HL-60/S4 treated with retinoic acid at 250 ng/mL for 4 days and 3 days (cell line): ENCODE measurements at regions not wholly inside any gene's neighbourhood (a gene's known extent, or its start where the extent isn't known, plus 50 kb on each side); places are given as distances from the start of the nearest gene placed in this dataset.

Experiments
- in situ Hi-C: fragments of 300-500 bp; cut with MboI; formaldehyde crosslinking; loops from 2 replicates; pipeline ENCODE4 v1.7.0; 2022; ENCODE audit warnings: low sequenced_read_pairs

DNA sequence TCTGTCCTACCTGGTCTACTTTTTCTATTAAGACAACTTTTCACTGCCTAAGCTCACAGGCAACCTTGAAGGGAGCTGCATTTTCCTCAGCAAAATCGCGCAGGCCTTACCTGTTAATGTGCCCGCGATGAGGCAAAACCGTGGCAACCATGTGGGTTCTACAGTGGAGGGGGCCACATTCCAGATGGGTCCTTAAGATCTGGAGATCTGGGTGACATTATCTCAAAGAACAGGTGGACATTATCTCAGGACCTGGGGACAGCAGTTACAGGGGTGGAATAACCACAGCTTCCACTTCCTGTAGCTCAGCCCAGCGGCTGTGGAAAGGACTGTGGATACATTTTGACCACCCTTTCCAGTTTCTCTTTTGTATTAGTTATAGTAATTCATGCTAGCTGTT lies 112.8 kb upstream of the PTCH1 start:
- in situ Hi-C loops: no loop called here

DNA sequence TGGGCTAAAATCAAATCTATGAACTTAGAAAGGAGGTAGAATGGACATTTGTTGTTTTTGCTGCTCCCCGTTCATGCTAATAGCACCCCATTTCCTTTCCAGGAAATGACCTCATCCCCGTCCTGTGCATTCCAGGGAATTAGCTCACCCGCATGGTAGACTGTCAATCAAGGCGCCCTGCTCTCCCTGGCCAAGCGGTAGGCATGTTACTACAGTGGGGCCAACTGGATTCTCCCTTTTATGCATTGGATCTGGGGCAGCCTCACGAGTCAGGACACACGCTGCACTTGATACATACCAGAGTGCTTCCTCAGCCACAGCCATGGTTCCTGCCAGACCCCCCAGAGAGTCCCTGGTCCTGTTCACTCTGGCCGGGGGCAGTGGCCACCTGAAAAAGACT lies 111.0 kb upstream of the PTCH1 start:
- in situ Hi-C loops: no loop called here

GRCh38 chr9:95626885-95627558 lies 110.3 kb upstream of the PTCH1 start:
- in situ Hi-C loops: no loop called here

DNA sequence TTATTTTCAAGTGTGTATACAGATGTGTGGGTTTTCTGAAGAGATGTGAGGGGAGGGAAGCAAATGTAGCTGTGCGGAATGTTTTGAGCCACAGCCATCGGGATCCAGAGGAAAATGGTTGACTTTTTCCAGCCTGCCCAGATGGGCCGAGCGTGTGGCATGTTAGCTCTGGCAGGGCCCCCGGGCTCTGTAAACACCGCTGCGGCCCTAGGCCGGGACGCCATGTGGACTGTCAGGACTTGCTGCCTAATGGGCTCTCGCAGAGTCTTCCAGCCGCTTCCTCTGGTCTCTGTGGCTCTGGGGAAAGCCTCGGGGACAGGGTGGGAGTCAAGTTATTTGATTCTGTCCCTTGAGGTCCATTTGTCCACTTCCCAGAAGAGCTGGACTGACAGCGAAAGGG lies 109.6 kb upstream of the PTCH1 start:
- in situ Hi-C loops: no loop called here

DNA sequence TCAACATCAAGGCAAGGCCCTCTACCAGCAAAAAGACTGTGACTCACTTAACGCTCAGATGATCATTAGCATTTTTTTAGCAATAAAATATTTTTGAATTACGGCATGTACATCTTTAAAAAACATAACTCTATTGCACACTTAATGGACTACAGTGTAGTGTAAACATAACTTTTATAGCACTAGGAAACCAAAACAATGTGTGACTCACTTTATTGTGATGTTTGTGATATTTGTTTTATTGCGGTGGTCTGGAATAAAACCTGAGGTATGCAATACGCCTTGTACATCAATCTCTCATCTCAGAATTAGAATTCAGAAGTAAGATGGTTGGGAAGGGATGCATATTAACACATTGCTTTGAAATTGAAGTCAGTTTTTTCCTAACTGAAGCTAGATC lies 106.9 kb upstream of the PTCH1 start:
- in situ Hi-C loops: no loop called here

DNA sequence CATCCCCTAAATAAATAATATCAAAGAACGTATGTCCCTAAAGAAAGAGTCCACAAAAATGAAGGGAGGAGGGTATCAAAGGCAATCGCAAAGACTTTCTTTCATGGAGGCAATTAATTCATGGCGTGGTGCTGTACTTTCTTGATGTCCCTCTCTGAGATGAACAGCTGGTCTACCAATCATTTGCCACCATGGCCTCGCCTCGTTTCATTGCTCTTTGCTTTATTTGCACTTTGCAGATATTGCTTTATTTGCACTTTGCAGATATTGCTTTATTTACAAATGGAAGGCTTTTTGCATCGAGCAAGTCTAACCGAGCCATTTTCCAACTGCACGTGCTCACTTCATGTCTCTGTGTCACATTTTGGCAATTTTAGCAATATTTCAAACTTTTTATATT lies 104.0 kb upstream of the PTCH1 start:
- in situ Hi-C loops: no loop called here

DNA sequence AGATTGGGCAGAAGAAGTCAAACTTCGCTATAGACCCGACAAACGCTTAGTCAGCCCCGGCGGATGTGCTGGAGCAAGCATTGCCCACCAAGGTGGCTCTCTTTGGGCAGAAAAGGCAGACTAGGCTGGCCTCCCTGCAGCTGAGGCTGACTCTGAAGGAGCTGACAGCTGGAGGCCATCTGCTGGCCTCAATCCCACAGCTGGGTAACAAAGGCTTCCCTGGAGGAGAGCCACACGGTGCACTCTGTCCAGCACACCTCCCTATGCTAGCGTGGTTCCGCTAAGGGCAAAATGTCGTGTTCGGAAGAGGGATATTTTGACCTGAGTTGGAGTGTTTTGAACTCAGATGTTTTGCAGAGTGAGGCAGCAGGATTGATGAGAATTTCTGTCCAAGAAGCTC lies 103.5 kb upstream of the PTCH1 start:
- in situ Hi-C loops: no loop called here

- in situ Hi-C loops: no loop called here
These were observed 98.5 kb upstream of the PTCH1 start for GRCh38 chr9:95615246-95615645.

DNA sequence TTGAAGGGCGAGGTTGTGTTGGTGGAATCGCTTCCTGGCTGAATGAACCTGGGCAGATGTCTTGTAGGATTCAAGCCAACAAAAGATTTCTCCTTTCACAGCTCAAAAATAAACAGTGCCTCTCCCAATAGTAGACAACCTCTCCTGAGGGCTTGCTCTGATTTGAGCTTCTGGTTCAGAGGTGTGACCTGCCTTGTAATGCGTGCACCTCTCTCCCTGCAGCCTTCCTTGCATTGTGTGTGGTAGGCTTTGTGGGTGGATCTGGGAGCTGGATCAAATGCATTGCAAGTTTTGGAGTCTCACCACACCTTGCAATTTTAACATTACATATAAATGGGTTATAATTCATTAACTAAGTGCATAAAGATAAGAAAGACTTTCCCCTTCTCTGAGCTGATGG lies 96.9 kb upstream of the PTCH1 start:
- in situ Hi-C loops: no loop called here

GRCh38 chr9:95611354-95611753 lies 94.6 kb upstream of the PTCH1 start:
- in situ Hi-C loops: no loop called here

GRCh38 chr9:95610006-95610785 lies 93.4 kb upstream of the PTCH1 start:
- in situ Hi-C loops: no loop called here

DNA sequence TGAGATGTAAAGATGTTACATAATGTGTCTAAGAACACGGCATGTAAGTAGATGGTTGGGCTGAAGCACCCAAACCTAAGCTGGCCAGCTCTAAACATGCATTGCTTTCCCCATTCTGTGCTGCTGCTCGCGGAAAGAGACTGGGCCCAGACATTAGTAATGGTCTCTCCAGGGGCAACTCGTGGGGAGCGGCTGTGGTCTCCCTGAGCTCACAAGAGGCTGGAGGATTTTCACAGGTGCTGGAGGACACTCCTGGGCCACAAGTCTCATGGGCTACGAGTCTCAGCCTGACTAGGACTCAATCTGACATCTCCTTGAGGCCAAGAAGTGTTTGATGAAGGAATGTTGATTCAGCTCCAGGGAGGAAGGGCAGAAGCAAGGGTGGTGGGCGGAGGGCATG lies 92.7 kb upstream of the PTCH1 start:
- in situ Hi-C loops: no loop called here

DNA sequence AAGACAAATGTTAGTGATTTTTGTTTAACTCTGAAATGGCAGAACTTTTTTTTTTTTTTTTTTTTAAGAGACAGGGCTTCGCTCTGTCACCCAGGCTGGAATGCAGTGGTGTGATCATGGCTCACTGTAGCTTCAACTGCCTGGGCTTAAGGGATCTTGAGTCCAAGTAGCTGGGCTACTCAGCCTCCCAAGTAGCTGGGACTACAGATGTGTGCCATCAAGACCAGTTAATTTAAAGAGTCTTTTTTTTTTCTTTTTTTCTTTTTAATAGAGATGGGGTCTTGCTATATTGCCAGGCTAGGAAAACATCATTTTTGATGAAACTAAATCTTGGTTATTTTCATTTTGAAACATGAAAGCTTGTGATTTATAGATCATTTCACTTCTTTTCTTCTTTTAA lies 91.6 kb upstream of the PTCH1 start:
- in situ Hi-C loops: no loop called here

GRCh38 chr9:95607507-95607906 lies 90.7 kb upstream of the PTCH1 start:
- in situ Hi-C loops: no loop called here

GRCh38 chr9:95606489-95607350 lies 89.9 kb upstream of the PTCH1 start:
- in situ Hi-C loops: no loop called here

DNA sequence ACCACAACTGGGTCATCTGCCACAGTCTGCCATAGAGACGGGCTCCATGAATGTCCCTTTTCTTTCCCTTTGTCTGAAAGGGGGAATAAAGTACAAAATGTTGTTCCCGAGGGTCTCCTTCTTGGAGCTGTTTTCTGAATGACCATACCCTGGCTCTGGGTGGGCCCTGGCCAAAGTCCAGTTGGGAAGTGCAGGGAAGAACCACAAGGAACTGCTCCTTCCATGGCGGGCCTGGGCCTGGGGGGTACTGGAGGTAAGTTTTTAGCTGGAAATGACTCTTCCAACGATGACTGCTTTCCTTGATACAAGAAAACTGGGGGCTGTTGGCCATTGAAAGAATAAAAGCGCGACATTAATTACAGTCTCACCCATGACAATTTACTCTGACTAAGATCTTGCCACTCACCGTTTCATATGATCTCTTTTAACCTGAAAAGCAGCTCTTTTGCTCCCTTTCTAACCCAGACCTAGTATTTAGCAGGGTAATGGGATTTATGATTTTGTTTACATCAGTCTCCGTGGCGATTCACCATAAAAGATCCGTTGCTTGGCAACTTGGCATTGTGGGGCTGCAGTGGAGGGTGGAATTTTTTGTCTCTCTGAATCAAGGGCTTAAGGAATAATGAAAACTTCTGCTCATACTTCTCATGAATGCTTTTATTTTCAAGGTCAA lies 89.2 kb upstream of the PTCH1 start:
- in situ Hi-C loops: no loop called here

DNA sequence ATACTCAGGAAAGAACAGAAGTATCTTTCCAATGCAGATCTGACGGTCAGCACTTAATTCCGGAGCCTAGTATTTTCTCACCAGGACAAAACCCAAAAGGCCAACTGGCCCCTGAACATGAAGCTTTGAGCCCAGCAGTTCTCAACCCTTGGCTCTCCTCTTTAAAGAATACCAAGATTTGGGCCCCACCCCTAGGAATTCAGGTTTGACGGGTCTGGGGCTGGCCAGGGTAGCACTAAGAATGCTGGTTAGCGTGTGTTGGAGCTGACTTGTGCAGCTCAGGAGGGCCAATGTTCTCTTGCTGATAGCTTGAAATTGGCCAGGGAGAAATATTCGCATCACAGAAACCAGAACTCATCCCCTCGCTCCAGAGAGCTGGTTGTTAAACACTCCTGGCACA lies 88.3 kb upstream of the PTCH1 start:
- in situ Hi-C loops: no loop called here

DNA sequence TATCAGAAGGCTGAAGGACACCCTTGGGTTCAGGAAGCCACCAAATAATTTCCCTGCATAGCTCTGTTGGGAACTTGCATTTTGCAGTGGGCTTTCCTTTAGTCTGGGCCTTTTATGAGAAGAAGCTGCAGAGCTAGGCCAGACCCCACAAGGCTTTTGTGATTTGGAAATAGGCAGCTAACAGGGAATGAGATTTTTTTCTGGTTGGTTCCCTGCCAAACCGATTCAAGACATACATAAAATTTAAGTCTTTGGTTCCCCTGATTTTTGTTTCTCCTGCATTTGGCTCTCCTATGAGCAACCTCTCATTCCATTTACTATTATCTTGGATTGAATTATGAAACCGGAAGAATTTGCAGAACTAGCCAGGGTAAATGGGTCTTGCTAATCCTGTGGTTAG lies 81.5 kb upstream of the PTCH1 start:
- in situ Hi-C loops: no loop called here

DNA sequence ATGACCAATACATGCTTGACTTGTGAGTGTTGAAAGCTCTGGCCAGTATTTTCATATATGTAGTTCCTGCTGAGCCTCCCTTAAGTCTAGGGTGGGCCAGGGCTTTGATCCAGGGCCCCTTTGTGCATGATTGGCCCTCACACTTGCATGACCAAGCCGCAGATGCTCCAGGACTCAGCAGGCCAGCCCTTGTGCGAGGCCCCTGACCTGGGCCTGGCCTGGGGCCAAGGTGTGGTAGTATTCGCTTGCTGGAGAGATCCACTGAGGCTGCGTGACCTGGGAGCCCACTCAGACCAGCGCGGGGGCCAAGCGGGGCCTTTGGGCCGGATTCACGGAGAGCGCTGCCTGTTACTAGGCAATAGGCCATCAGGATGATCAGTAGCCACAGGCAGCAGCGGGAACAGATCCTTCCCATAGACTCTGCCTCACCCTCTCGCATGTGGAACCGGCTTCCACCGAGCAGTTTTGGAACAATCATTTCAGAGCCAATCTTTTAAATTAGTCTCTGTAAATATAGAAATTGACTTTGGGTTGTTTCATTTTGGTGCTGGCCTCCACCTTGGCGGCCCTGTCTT lies 79.0 kb upstream of the PTCH1 start:
- in situ Hi-C loops: no loop called here

GRCh38 chr9:95592931-95593330 lies 76.2 kb upstream of the PTCH1 start:
- in situ Hi-C loops: no loop called here
